Testis (tissue), 2 donors: ENCODE measurements at regions not wholly inside any gene's neighbourhood (a gene's known extent, or its start where the extent isn't known, plus 50 kb on each side); places are given as distances from the start of the nearest gene placed in this dataset.
"Not testable (repeated sequence)": the region's sequence is repeated elsewhere in the genome, so short reads cannot be mapped to it uniquely, and the experiment has no call there.

ENCODE experiments used
- DNase-seq: peaks from one replicate; pipeline ENCODE4 v3.0.0-alpha.2; 2019
- H3K27ac ChIP-seq, 2 donors: fragments of 200-600 bp; sonication (generic); one replicate each; pipeline ENCODE4 v1.5.1; 2019
- H3K27me3 ChIP-seq: fragments of 200-600 bp; sonication (generic); one replicate; pipeline ENCODE4 v1.5.1; 2019
- H3K36me3 ChIP-seq: fragments of 200-600 bp; sonication (generic); one replicate; pipeline ENCODE4 v1.5.1; 2017; ENCODE audit warnings: low read depth; ENCODE audit errors: missing control alignments
- H3K4me1 ChIP-seq: fragments of 200-600 bp; sonication (generic); one replicate; pipeline ENCODE4 v1.5.1; 2019
- H3K4me3 ChIP-seq, 2 donors: fragments of 200-600 bp; sonication (generic); one replicate each; pipeline ENCODE4 v1.5.1; 2017 to 2019
- H3K9me3 ChIP-seq: fragments of 200-600 bp; sonication (generic); one replicate; pipeline ENCODE4 v1.5.1; 2017
- CTCF ChIP-seq, 3 experiments: fragments of 450-650 bp in 2 of 3; fragments of 200-600 bp in 1 of 3; sonication (generic) in 1 of 3; IDR thresholded peaks; one replicate each; pipeline ENCODE4 v1.5.1; 2016 to 2019; ENCODE audit warnings: antibody characterized with exemption in 3 of 3, mild to moderate bottlenecking in 2 of 3, moderate library complexity in 1 of 3
- POLR2A ChIP-seq: fragments of 450-650 bp; IDR thresholded peaks from one replicate; pipeline ENCODE4 v1.6.1; 2017; ENCODE audit warnings: antibody characterized with exemption, mild to moderate bottlenecking, moderate library complexity
- WGBS, 2 donors: methylation state at CpG; one replicate each; pipeline ENCODE4 v1.1.5; 2018; 5-methylcytosine and 5-hydroxymethylcytosine counted together
- intact Hi-C: fragments of 100-400 bp; cut with DNase I; formaldehyde crosslinking; loops from one replicate; pipeline ENCODE4 v1.15.1; 2023; ENCODE audit warnings: low total_unique reads

DNA sequence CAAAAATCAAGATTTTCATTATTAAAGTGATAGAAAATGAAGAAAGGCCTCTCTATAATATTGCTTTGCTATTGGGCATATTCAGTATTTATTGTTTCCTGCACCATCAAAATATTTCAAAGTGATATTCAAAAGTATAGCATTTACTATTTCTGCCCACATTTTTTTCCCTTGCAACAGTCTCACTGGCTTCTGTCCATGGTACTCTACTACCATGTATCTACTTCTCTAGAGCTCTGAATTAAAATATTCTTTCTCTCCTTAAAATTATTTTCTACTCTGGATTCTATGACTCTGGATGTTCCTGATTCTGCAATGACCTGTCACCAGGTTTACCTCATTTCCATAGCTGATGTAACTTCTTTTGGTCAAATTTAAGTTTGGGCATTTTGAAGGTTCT, 1508.3 kb upstream of the PRR20A start:
- DNase-seq, result no peak
- no peaks in the 10 kb centered on the region for H3K27me3 ChIP-seq
- H3K27ac ChIP-seq, result no peak overlapping the region
- no peaks in the 10 kb centered on the region for H3K36me3 ChIP-seq
- no peak overlapping the region for H3K4me3 ChIP-seq
- no peaks in the 10 kb centered on the region for H3K9me3 ChIP-seq
- intact Hi-C loops, result no loop called here
- H3K4me1 ChIP-seq, result no peaks in the 10 kb centered on the region
- TF ChIP-seq POLR2A, result no peak
- no peak for TF ChIP-seq CTCF (IDR thresholded peaks at IDR 0.05)

- intact Hi-C loops, result no loop called here
- no peak for DNase-seq
- Histone ChIP-seq H3K36me3 (no peaks in the 10 kb centered on the region), H3K4me3 (no peak overlapping the region), H3K27ac (no peak overlapping the region), H3K9me3 (no peaks in the 10 kb centered on the region), H3K4me1 (no peaks in the 10 kb centered on the region), H3K27me3 (no peaks in the 10 kb centered on the region)
- WGBS, 2 donors, result 55 to 65% methylated on average over 1 of the region's 1 CpG
- TF ChIP-seq POLR2A (no peak), CTCF (IDR thresholded peaks at IDR 0.05) (no peak)
These were observed 1491.2 kb upstream of the PRR20A start for GRCh38 chr13:55649485-55649884.

- Histone ChIP-seq H3K4me1 (no peaks in the 10 kb centered on the region), H3K4me3 (no peak overlapping the region), H3K9me3 (no peaks in the 10 kb centered on the region), H3K27ac (no peak overlapping the region), H3K36me3 (no peaks in the 10 kb centered on the region), H3K27me3 (no peaks in the 10 kb centered on the region)
- 89 to 90% methylated on average over 5 of the region's 5 CpGs for WGBS, 2 donors
- intact Hi-C loops, result no loop called here
- no peak for TF ChIP-seq POLR2A
- no peak for TF ChIP-seq CTCF (IDR thresholded peaks at IDR 0.05)
- DNase-seq, result no peak
These were observed 1488.1 kb upstream of the PRR20A start for GRCh38 chr13:55652657-55653056.

DNA sequence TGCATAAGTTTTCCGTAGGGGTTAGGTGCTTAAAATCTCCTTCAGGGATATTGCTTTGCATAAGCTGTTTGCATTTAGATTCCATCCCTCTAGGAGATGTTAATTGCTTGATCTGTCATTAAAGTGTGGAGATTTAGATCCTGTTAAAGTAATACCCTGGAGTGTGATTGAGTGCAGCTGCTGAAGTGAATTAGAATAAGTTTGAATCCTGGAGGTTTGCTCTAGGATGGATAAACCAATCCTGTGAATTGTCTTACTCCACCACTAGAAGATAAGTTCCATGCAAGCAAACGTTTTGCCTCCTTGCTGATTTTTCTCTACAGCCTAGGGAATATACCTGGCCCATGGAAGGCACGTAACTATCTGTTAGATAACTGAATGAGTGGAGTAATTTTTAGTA, 1487.2 kb upstream of the PRR20A start:
- 59% methylated on average over 3 of the region's 3 CpGs for WGBS, 2 donors
- no peaks in the 10 kb centered on the region for H3K9me3 ChIP-seq
- DNase-seq, result no peak
- no peak overlapping the region for H3K27ac ChIP-seq
- intact Hi-C loops, result no loop called here
- H3K4me1 ChIP-seq, result no peaks in the 10 kb centered on the region
- H3K27me3 ChIP-seq, result no peaks in the 10 kb centered on the region
- no peak overlapping the region for H3K4me3 ChIP-seq
- no peak for TF ChIP-seq CTCF (IDR thresholded peaks at IDR 0.05)
- no peak for TF ChIP-seq POLR2A
- no peaks in the 10 kb centered on the region for H3K36me3 ChIP-seq

DNA sequence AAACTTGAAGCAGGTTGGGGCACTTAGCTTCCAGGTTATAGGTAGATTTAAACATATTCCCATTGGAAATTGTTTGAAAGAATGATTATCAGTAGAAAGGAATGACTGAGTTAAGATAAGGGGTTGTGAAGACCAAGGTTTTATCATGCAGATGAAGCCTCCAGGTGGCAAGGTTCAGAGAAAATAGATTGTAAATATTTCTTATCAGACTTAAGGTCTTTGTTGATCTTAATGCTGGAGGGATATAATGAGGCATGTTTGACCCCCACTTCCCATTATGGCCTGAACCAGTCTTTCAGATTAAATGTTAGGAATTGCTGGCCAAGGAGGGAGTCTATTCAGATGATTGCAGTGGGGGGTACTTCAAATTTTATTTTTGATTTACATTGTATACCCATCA, 1486.5 kb upstream of the PRR20A start:
- H3K4me3 ChIP-seq, result no peak overlapping the region
- H3K27me3 ChIP-seq, result no peaks in the 10 kb centered on the region
- H3K4me1 ChIP-seq, result no peaks in the 10 kb centered on the region
- no peaks in the 10 kb centered on the region for H3K36me3 ChIP-seq
- DNase-seq, result no peak
- TF ChIP-seq CTCF (IDR thresholded peaks at IDR 0.05) (no peak), POLR2A (no peak)
- intact Hi-C loops, result no loop called here
- H3K27ac ChIP-seq, result no peak overlapping the region
- H3K9me3 ChIP-seq, result no peaks in the 10 kb centered on the region

- H3K4me1 ChIP-seq, H3K27me3 ChIP-seq, H3K4me3 ChIP-seq, H3K9me3 ChIP-seq, H3K36me3 ChIP-seq, DNase-seq, intact Hi-C loops, H3K27ac ChIP-seq: not testable (repeated sequence)
- 50 to 58% methylated on average over 5 of the region's 5 CpGs for WGBS, 2 donors
These were observed 1480.5 kb upstream of the PRR20A start for GRCh38 chr13:55660264-55660663.
